Lung (tissue), 11 donors: ENCODE measurements at regions not wholly inside any gene's neighbourhood (a gene's known extent, or its start where the extent isn't known, plus 50 kb on each side); places are given as distances from the start of the nearest gene placed in this dataset.
"Not testable (repeated sequence)": the region's sequence is repeated elsewhere in the genome, so short reads cannot be mapped to it uniquely, and the experiment has no call there.

Source experiments
- ATAC-seq: fragments of 200-7000 bp; cut with Tn5 transposase; one replicate; pipeline ENCODE4 v1.9.1; 2020; ENCODE audit warnings: moderate number of reproducible peaks; ENCODE audit not compliant: insufficient read depth, low FRiP score
- DNase-seq, 3 donors: peaks; one replicate each; pipeline ENCODE4 v3.0.0-alpha.2; 2013 to 2017
- H3K27ac ChIP-seq, 2 donors: one replicate each; pipeline ENCODE4 v1.5.1; 2013; ENCODE audit warnings: mild to moderate bottlenecking in 2 of 2, moderate library complexity in 2 of 2, control low read depth in 1 of 2, inconsistent platforms in 1 of 2, low read depth in 1 of 2, low read length in 1 of 2
- H3K27me3 ChIP-seq, 3 donors: one replicate each; pipeline ENCODE4 v1.5.1; 2013; ENCODE audit warnings: low read length in 2 of 3; ENCODE audit not compliant: control insufficient read depth in 3 of 3, insufficient read depth in 3 of 3
- H3K36me3 ChIP-seq, 4 donors: one replicate each; pipeline ENCODE4 v1.5.1; 2013; ENCODE audit warnings: low read length in 4 of 4, mild to moderate bottlenecking in 1 of 4, moderate library complexity in 1 of 4; ENCODE audit not compliant: control insufficient read depth in 4 of 4, insufficient read depth in 4 of 4
- H3K4me1 ChIP-seq, 5 donors: one replicate each; pipeline ENCODE4 v1.5.1; 2013; ENCODE audit warnings: low read length in 5 of 5, mild to moderate bottlenecking in 2 of 5, moderate library complexity in 1 of 5; ENCODE audit not compliant: control insufficient read depth in 5 of 5, insufficient read depth in 5 of 5
- H3K4me3 ChIP-seq: one replicate; pipeline ENCODE4 v1.5.1; 2013; ENCODE audit warnings: mild to moderate bottlenecking, control low read depth, moderate library complexity
- H3K9ac ChIP-seq, 2 donors: one replicate each; pipeline ENCODE4 v1.5.1; 2013; ENCODE audit warnings: low read length in 2 of 2, control low read depth in 1 of 2; ENCODE audit not compliant: insufficient read depth in 1 of 2
- H3K9me3 ChIP-seq, 4 donors: one replicate each; pipeline ENCODE4 v1.5.1; 2013; ENCODE audit warnings: low read length in 3 of 4, mild to moderate bottlenecking in 1 of 4, moderate library complexity in 1 of 4; ENCODE audit not compliant: control insufficient read depth in 4 of 4, insufficient read depth in 3 of 4
- CTCF ChIP-seq: IDR thresholded peaks from 2 replicates; pipeline ENCODE4 v1.5.1; 2012; ENCODE audit warnings: mild to moderate bottlenecking; ENCODE audit errors: control extremely low read depth, extremely low read depth
- WGBS, 2 donors: extraction: QIAGEN DNeasy Blood & Tissue Kit; methylation state at CpG; one replicate each; pipeline ENCODE4 v1.1.7; 2013; 5-methylcytosine and 5-hydroxymethylcytosine counted together
- donor health status: control.
- donor health status: control.
- donor health status: Bipolar disorder and iron deficiency.
- donor health status: healthy.
- donor health status: DM: yes; HTN: yes; CAD: no.

- ATAC-seq (no peak), DNase-seq (peak; percentile 16 to 61 (median 26))
- 27 to 47% methylated on average over 1 of the region's 1 CpG for WGBS, 2 donors
- TF ChIP-seq CTCF, result no peak
- H3K36me3 ChIP-seq, result no peaks in the 10 kb centered on the region
- H3K4me1 ChIP-seq, result no peaks in the 10 kb centered on the region
- H3K4me3 ChIP-seq, result no peak overlapping the region
- no peaks in the 10 kb centered on the region for H3K27me3 ChIP-seq
- no peak overlapping the region for H3K9ac ChIP-seq
- no peak overlapping the region for H3K27ac ChIP-seq
- no peaks in the 10 kb centered on the region for H3K9me3 ChIP-seq
Measured at GRCh38 chr2:40658941-40659340, 207.1 kb upstream of the SLC8A1 start.

GRCh38 chr2:40665493-40666232 is 213.8 kb upstream of the SLC8A1 start:
- Histone ChIP-seq H3K9me3 (no peaks in the 10 kb centered on the region), H3K4me1 (no peaks in the 10 kb centered on the region), H3K27ac (no peak overlapping the region), H3K36me3 (no peaks in the 10 kb centered on the region), H3K27me3 (no peaks in the 10 kb centered on the region), H3K9ac (no peak overlapping the region), H3K4me3 (no peak overlapping the region)
- ATAC-seq (no peak), DNase-seq (no peak)
- TF ChIP-seq CTCF, result no peak
- WGBS, 2 donors, result 60 to 64% methylated on average over 3 of the region's 3 CpGs

GRCh38 chr2:40666398-40666797 is 214.5 kb upstream of the SLC8A1 start:
- no peaks in the 10 kb centered on the region for H3K36me3 ChIP-seq
- DNase-seq, result no peak
- H3K4me3 ChIP-seq, result no peak overlapping the region
- H3K27ac ChIP-seq, result no peak overlapping the region
- H3K9me3 ChIP-seq, result no peaks in the 10 kb centered on the region
- WGBS, 2 donors, result 77 to 90% methylated on average over 4 of the region's 4 CpGs
- no peaks in the 10 kb centered on the region for H3K4me1 ChIP-seq
- no peak for ATAC-seq
- TF ChIP-seq CTCF, result no peak
- no peaks in the 10 kb centered on the region for H3K27me3 ChIP-seq
- no peak overlapping the region for H3K9ac ChIP-seq

GRCh38 chr2:40668425-40668824 is 216.5 kb upstream of the SLC8A1 start:
- no peak for ATAC-seq

GRCh38 chr2:40676134-40676790 is 224.4 kb upstream of the SLC8A1 start:
- H3K9ac ChIP-seq, H3K9me3 ChIP-seq, H3K27me3 ChIP-seq, H3K4me3 ChIP-seq, ATAC-seq, DNase-seq, H3K36me3 ChIP-seq, H3K27ac ChIP-seq, H3K4me1 ChIP-seq: not testable (repeated sequence)
- 59 to 76% methylated on average over 4 of the region's 4 CpGs for WGBS, 2 donors

More at GRCh38 chr2:40668425-40668824, 216.5 kb upstream of the SLC8A1 start:
- Histone ChIP-seq H3K36me3 (no peaks in the 10 kb centered on the region), H3K9me3 (no peaks in the 10 kb centered on the region), H3K27ac (no peak overlapping the region), H3K27me3 (no peaks in the 10 kb centered on the region), H3K4me3 (no peak overlapping the region), H3K4me1 (no peaks in the 10 kb centered on the region), H3K9ac (no peak overlapping the region)
- WGBS, 2 donors, result 11 to 25% methylated on average over 3 of the region's 3 CpGs
- TF ChIP-seq CTCF, result no peak
- DNase-seq, result peak in 2 of 3 donors; percentile 1 to 18
